ENCODE measurements at regions not wholly inside any gene's neighbourhood (a gene's known extent, or its start where the extent isn't known, plus 50 kb on each side); places are given as distances from the start of the nearest gene placed in this dataset.

DNA sequence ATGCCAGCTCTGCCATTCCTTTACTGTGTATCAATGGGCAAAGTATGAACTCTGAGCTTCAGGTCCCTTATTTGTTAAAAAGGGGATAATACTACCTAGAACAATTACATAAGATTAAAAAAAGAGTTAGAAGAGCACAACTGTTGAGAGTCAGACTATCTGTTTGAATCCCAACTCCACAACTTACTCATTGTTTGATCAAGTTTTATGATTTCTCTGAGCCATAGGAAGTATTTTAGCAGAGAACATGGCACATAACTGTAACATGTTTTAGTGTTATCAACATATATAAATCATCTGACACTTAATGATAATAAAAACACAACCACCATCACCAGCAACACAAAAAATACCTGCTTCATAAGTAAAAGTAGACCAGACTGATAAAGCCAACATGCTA, 421.3 kb downstream of the ZFHX3 start:
- H3K4me1 ChIP-seq: no peaks in the 10 kb centered on the region
- no peaks in the 10 kb centered on the region for H3K9me3 ChIP-seq
- TF ChIP-seq POLR2A (IDR thresholded peaks at IDR 0.05): no peak
- TF ChIP-seq CTCF (IDR thresholded peaks at IDR 0.05): no peak
- H3K27ac ChIP-seq: no peak overlapping the region
- H3K4me3 ChIP-seq: no peak overlapping the region
- H3K36me3 ChIP-seq: no peaks in the 10 kb centered on the region
- H3K27me3 ChIP-seq: no peaks in the 10 kb centered on the region
- no peak for DNase-seq

GRCh38 chr16:72621651-72622050, 426.3 kb downstream of the ZFHX3 start:
- no peak for DNase-seq
- Histone ChIP-seq H3K27ac (no peak overlapping the region), H3K27me3 (no peaks in the 10 kb centered on the region), H3K9me3 (no peaks in the 10 kb centered on the region), H3K36me3 (no peaks in the 10 kb centered on the region), H3K4me3 (no peak overlapping the region), H3K4me1 (no peaks in the 10 kb centered on the region)
- TF ChIP-seq CTCF (IDR thresholded peaks at IDR 0.05) (no peak), POLR2A (IDR thresholded peaks at IDR 0.05) (no peak)

- Histone ChIP-seq H3K27me3 (no peaks in the 10 kb centered on the region), H3K36me3 (no peaks in the 10 kb centered on the region), H3K4me3 (no peak overlapping the region), H3K27ac (no peak overlapping the region), H3K4me1 (no peaks in the 10 kb centered on the region), H3K9me3 (no peaks in the 10 kb centered on the region)
- DNase-seq: no peak
- no peak for TF ChIP-seq CTCF (IDR thresholded peaks at IDR 0.05)
- no peak for TF ChIP-seq POLR2A (IDR thresholded peaks at IDR 0.05)
These were observed 427.1 kb downstream of the ZFHX3 start for GRCh38 chr16:72620853-72621252.

DNA sequence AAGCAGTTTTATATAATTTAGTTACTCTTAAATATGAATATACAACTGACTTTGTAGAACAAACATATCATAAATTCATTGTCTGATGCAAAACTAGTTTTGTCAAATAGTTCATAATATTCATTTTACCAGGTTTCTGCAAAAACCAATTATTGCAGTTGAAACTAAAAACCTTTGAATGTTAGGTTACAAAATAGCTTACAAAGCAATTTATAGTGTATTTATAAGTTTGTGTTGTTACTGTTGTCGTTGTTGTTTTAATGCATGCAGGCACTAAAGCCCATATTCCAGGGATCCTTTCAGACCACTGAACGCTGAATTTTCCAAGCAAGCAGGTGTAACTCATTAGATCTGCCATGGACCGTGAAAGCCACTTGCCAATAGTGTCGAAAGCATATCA, 427.6 kb downstream of the ZFHX3 start:
- H3K27me3 ChIP-seq: no peaks in the 10 kb centered on the region
- TF ChIP-seq POLR2A (IDR thresholded peaks at IDR 0.05): no peak
- TF ChIP-seq CTCF (IDR thresholded peaks at IDR 0.05): no peak
- H3K4me1 ChIP-seq: no peaks in the 10 kb centered on the region
- no peaks in the 10 kb centered on the region for H3K9me3 ChIP-seq
- no peak for DNase-seq
- no peak overlapping the region for H3K4me3 ChIP-seq
- no peak overlapping the region for H3K27ac ChIP-seq
- no peaks in the 10 kb centered on the region for H3K36me3 ChIP-seq

DNA sequence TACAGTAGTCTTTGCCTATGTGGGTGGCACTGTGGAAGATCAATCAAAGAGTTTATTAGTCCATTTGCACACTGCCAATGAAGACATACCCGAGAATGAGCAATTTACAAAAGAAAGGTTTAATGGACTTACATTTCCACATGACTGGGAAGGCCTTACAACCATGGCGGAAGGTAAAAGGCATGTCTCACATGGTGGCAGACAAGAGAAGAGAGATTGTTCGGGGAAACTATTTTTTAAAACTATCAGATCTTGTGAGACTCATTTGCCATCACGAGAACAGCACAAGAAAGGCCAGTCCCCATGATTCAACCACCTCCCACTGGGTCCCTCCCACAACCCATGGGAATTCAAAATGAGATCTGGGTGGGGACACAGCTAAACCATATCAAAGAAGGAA, 432.1 kb downstream of the ZFHX3 start:
- Histone ChIP-seq H3K4me1 (no peaks in the 10 kb centered on the region), H3K27me3 (no peaks in the 10 kb centered on the region), H3K36me3 (no peaks in the 10 kb centered on the region), H3K4me3 (no peak overlapping the region), H3K9me3 (no peaks in the 10 kb centered on the region), H3K27ac (no peak overlapping the region)
- no peak for DNase-seq
- TF ChIP-seq POLR2A (IDR thresholded peaks at IDR 0.05): no peak
- no peak for TF ChIP-seq CTCF (IDR thresholded peaks at IDR 0.05)

GRCh38 chr16:72612718-72613117, 435.2 kb downstream of the ZFHX3 start:
- Histone ChIP-seq H3K4me3 (no peak overlapping the region), H3K27ac (no peak overlapping the region), H3K27me3 (no peaks in the 10 kb centered on the region), H3K36me3 (no peaks in the 10 kb centered on the region), H3K9me3 (no peaks in the 10 kb centered on the region), H3K4me1 (no peaks in the 10 kb centered on the region)
- DNase-seq: no peak
- no peak for TF ChIP-seq CTCF (IDR thresholded peaks at IDR 0.05)
